Tibial nerve (tissue), 4 donors: ENCODE measurements at regions not wholly inside any gene's neighbourhood (a gene's known extent, or its start where the extent isn't known, plus 50 kb on each side); places are given as distances from the start of the nearest gene placed in this dataset.

Experiments
- CTCF ChIP-seq, 5 experiments: fragments of 200-600 bp in 3 of 5; fragments of 450-650 bp in 2 of 5; sonication (generic) in 3 of 5; IDR thresholded peaks; one replicate each; pipeline ENCODE4 v1.5.1; 2016 to 2019; ENCODE audit warnings: antibody characterized with exemption in 5 of 5, mild to moderate bottlenecking in 3 of 5, moderate library complexity in 2 of 5
- EP300 ChIP-seq, 2 donors: sonication (generic); formaldehyde crosslinking; IDR thresholded peaks; one replicate each; pipeline ENCODE4 v1.6.1; 2017; ENCODE audit warnings: antibody characterized with exemption in 2 of 2, mild to moderate bottlenecking in 1 of 2
- POLR2A ChIP-seq, 2 donors: fragments of 450-650 bp; IDR thresholded peaks; one replicate each; pipeline ENCODE4 v1.6.1; 2017; ENCODE audit warnings: antibody characterized with exemption in 2 of 2, mild to moderate bottlenecking in 2 of 2, moderate library complexity in 2 of 2

- TF ChIP-seq POLR2A (IDR thresholded peaks at IDR 0.05) (no peak), CTCF (IDR thresholded peaks at IDR 0.05) (no peak), EP300 (IDR thresholded peaks at IDR 0.05) (no peak)
Measured at GRCh38 chr17:71850812-71851211, 270.0 kb upstream of the SOX9 start.
